Activated CD4-positive, alpha-beta memory T cell treated with anti-CD3 and anti-CD28 coated beads for 36 hours (primary cell): ENCODE measurements at regions not wholly inside any gene's neighbourhood (a gene's known extent, or its start where the extent isn't known, plus 50 kb on each side); places are given as distances from the start of the nearest gene placed in this dataset.
"Not testable (repeated sequence)": the region's sequence is repeated elsewhere in the genome, so short reads cannot be mapped to it uniquely, and the experiment has no call there.

Source experiments
- CTCF ChIA-PET: fragments of 350-600 bp; sonication (Branson Sonifier 250); formaldehyde crosslinking; loops from one replicate; lab custom pipeline; 2021; ENCODE audit warnings: antibody characterized with exemption, inconsistent platforms; lab: Charles Lee
- POLR2A ChIA-PET: fragments of 350-600 bp; sonication (Branson Sonifier 250); formaldehyde crosslinking; loops from one replicate; lab custom pipeline; 2021; ENCODE audit warnings: antibody characterized with exemption; lab: Charles Lee
- DNase-seq: peaks from one replicate; pipeline ENCODE4 v3.0.0-alpha.2; 2020
- H3K27ac Mint-ChIP-seq: one replicate; pipeline ENCODE4 v1.8.0; 2021; ENCODE audit warnings: mixed read lengths
- H3K27me3 Mint-ChIP-seq: one replicate; pipeline ENCODE4 v1.8.0; 2021; ENCODE audit warnings: mixed read lengths
- H3K36me3 Mint-ChIP-seq: one replicate; pipeline ENCODE4 v1.8.0; 2021; ENCODE audit warnings: mixed read lengths
- H3K4me1 Mint-ChIP-seq: one replicate; pipeline ENCODE4 v1.8.0; 2021; ENCODE audit warnings: low read depth, mixed read lengths
- H3K4me3 Mint-ChIP-seq: one replicate; pipeline ENCODE4 v1.8.0; 2021; ENCODE audit warnings: mild to moderate bottlenecking, mixed read lengths
- H3K9me3 Mint-ChIP-seq: one replicate; pipeline ENCODE4 v1.8.0; 2021; ENCODE audit warnings: mixed read lengths
- intact Hi-C: fragments of 100-400 bp; cut with micrococcal nuclease; formaldehyde crosslinking; loops from one replicate; pipeline ENCODE4 v1.15.1; 2023

GRCh38 chr5:66276986-66277385 lies 132.9 kb downstream of the SREK1 start:
- DNase-seq = no peak
- H3K9me3 Mint-ChIP-seq = no peaks in the 10 kb centered on the region
- no peak overlapping the region for H3K27ac Mint-ChIP-seq
- ChIA-PET POLR2A (no interaction called here), CTCF (no interaction called here)
- peaks cover 24% of the 10 kb centered on the region for H3K27me3 Mint-ChIP-seq
- intact Hi-C loops = no loop called here
- no peaks in the 10 kb centered on the region for H3K4me1 Mint-ChIP-seq
- H3K4me3 Mint-ChIP-seq = no peak overlapping the region
- H3K36me3 Mint-ChIP-seq = no peaks in the 10 kb centered on the region

- no peak overlapping the region for H3K4me3 Mint-ChIP-seq
- ChIA-PET POLR2A (no interaction called here), CTCF (interaction anchor here (0.7 kb wide), 1 partner anchor 28 kb away, joined by 3 read pairs; no protein-coding TSS in a partner anchor)
- no peaks in the 10 kb centered on the region for H3K4me1 Mint-ChIP-seq
- peaks cover 24% of the 10 kb centered on the region for H3K27me3 Mint-ChIP-seq
- no peak overlapping the region for H3K27ac Mint-ChIP-seq
- no peak for DNase-seq
- no peaks in the 10 kb centered on the region for H3K9me3 Mint-ChIP-seq
- no peaks in the 10 kb centered on the region for H3K36me3 Mint-ChIP-seq
- intact Hi-C loops = no loop called here
Measured at GRCh38 chr5:66277981-66278380, 133.9 kb downstream of the SREK1 start.

- H3K4me1 Mint-ChIP-seq = no peaks in the 10 kb centered on the region
- CTCF ChIA-PET = no interaction called here
Measured at GRCh38 chr5:66281294-66281693, 137.2 kb downstream of the SREK1 start.

GRCh38 chr5:66284588-66285342 lies 140.7 kb downstream of the SREK1 start:
- ChIA-PET POLR2A (no interaction called here), CTCF (no interaction called here)
- peaks cover 4% of the 10 kb centered on the region for H3K27me3 Mint-ChIP-seq
- intact Hi-C loops = no loop called here
- no peaks in the 10 kb centered on the region for H3K4me1 Mint-ChIP-seq
- no peaks in the 10 kb centered on the region for H3K36me3 Mint-ChIP-seq
- no peaks in the 10 kb centered on the region for H3K9me3 Mint-ChIP-seq
- no peak overlapping the region for H3K4me3 Mint-ChIP-seq
- DNase-seq = no peak
- no peak overlapping the region for H3K27ac Mint-ChIP-seq

More at GRCh38 chr5:66281294-66281693, 137.2 kb downstream of the SREK1 start:
- intact Hi-C loops = no loop called here
- DNase-seq = no peak
- Mint-ChIP-seq H3K36me3 (no peaks in the 10 kb centered on the region), H3K9me3 (no peaks in the 10 kb centered on the region), H3K4me3 (no peak overlapping the region), H3K27ac (no peak overlapping the region), H3K27me3 (peaks cover 19% of the 10 kb centered on the region)
- POLR2A ChIA-PET = no interaction called here

- no peaks in the 10 kb centered on the region for H3K36me3 Mint-ChIP-seq
- ChIA-PET CTCF (interaction anchor here (0.7 kb wide), 1 partner anchor 64 kb away, joined by 3 read pairs; no protein-coding TSS in a partner anchor), POLR2A (no interaction called here)
- DNase-seq = no peak
- H3K4me1 Mint-ChIP-seq = no peaks in the 10 kb centered on the region
- peaks cover 4% of the 10 kb centered on the region for H3K27me3 Mint-ChIP-seq
- H3K9me3 Mint-ChIP-seq = no peaks in the 10 kb centered on the region
- no peak overlapping the region for H3K4me3 Mint-ChIP-seq
- no peak overlapping the region for H3K27ac Mint-ChIP-seq
- intact Hi-C loops = no loop called here
Measured at GRCh38 chr5:66285343-66285922, 141.3 kb downstream of the SREK1 start.

GRCh38 chr5:66291771-66292170 lies 147.7 kb downstream of the SREK1 start:
- intact Hi-C loops = no loop called here
- H3K9me3 Mint-ChIP-seq = no peaks in the 10 kb centered on the region
- no peaks in the 10 kb centered on the region for H3K36me3 Mint-ChIP-seq
- ChIA-PET CTCF (no interaction called here), POLR2A (no interaction called here)
- H3K4me3 Mint-ChIP-seq = no peak overlapping the region
- no peak for DNase-seq
- H3K27me3 Mint-ChIP-seq = peaks cover 8% of the 10 kb centered on the region
- no peak overlapping the region for H3K27ac Mint-ChIP-seq
- no peaks in the 10 kb centered on the region for H3K4me1 Mint-ChIP-seq

GRCh38 chr5:66293851-66294250 lies 149.8 kb downstream of the SREK1 start:
- intact Hi-C loops, H3K9me3 Mint-ChIP-seq, H3K4me3 Mint-ChIP-seq, H3K27me3 Mint-ChIP-seq, H3K27ac Mint-ChIP-seq, DNase-seq, CTCF ChIA-PET, POLR2A ChIA-PET, H3K36me3 Mint-ChIP-seq, H3K4me1 Mint-ChIP-seq: not testable (repeated sequence)

- no peaks in the 10 kb centered on the region for H3K4me1 Mint-ChIP-seq
- DNase-seq = no peak
- ChIA-PET POLR2A (no interaction called here), CTCF (interaction anchor here (0.6 to 2.1 kb wide), 3 partner anchors 9 to 583 kb away, joined by 3 to 13 read pairs (median 4); no protein-coding TSS in a partner anchor)
- H3K36me3 Mint-ChIP-seq = no peaks in the 10 kb centered on the region
- no peaks in the 10 kb centered on the region for H3K9me3 Mint-ChIP-seq
- no peak overlapping the region for H3K27ac Mint-ChIP-seq
- H3K27me3 Mint-ChIP-seq = peaks cover 3% of the 10 kb centered on the region
- H3K4me3 Mint-ChIP-seq = no peak overlapping the region
- intact Hi-C loops = no loop called here
Measured at GRCh38 chr5:66299463-66299862, 155.4 kb downstream of the SREK1 start.

GRCh38 chr5:66302344-66302743 lies 158.2 kb downstream of the SREK1 start:
- DNase-seq = no peak
- Mint-ChIP-seq H3K4me3 (no peak overlapping the region), H3K9me3 (no peaks in the 10 kb centered on the region), H3K36me3 (no peaks in the 10 kb centered on the region), H3K4me1 (peaks cover under 1% of the 10 kb centered on the region), H3K27me3 (peaks cover 12% of the 10 kb centered on the region), H3K27ac (no peak overlapping the region)
- POLR2A ChIA-PET = no interaction called here
- intact Hi-C loops = loop anchor here (10.0 kb wide), 1 partner anchor 128 kb away; no protein-coding TSS in a partner anchor
- CTCF ChIA-PET = interaction anchor here (0.9 kb wide), 1 partner anchor 27 kb away, joined by 3 read pairs; no protein-coding TSS in a partner anchor

GRCh38 chr5:66306105-66306843 lies 162.2 kb downstream of the SREK1 start:
- ChIA-PET POLR2A (interaction anchor here (1.5 kb wide), 1 partner anchor 451 kb away, joined by 3 read pairs; no protein-coding TSS in a partner anchor), CTCF (interaction anchor here (0.6 to 5.1 kb wide), 73 partner anchors 8 to 936 kb away, joined by 3 to 100 read pairs (median 4); no protein-coding TSS in a partner anchor)
- H3K9me3 Mint-ChIP-seq = peaks cover 2% of the 10 kb centered on the region
- no peak overlapping the region for H3K27ac Mint-ChIP-seq
- intact Hi-C loops = loop anchor here (1.0 to 10.0 kb wide), 4 partner anchors 131 to 901 kb away; no protein-coding TSS in a partner anchor
- peaks cover 10% of the 10 kb centered on the region for H3K27me3 Mint-ChIP-seq
- H3K36me3 Mint-ChIP-seq = no peaks in the 10 kb centered on the region
- peak; percentile 45 for DNase-seq
- H3K4me1 Mint-ChIP-seq = peaks cover 3% of the 10 kb centered on the region
- H3K4me3 Mint-ChIP-seq = no peak overlapping the region

GRCh38 chr5:66306844-66307315 lies 162.8 kb downstream of the SREK1 start:
- no peak overlapping the region for H3K27ac Mint-ChIP-seq
- intact Hi-C loops = loop anchor here (1.0 to 10.0 kb wide), 6 partner anchors 132 to 900 kb away; no protein-coding TSS in a partner anchor
- peaks cover 3% of the 10 kb centered on the region for H3K9me3 Mint-ChIP-seq
- no peak overlapping the region for H3K4me3 Mint-ChIP-seq
- no peak for DNase-seq
- H3K27me3 Mint-ChIP-seq = peaks cover 8% of the 10 kb centered on the region
- H3K4me1 Mint-ChIP-seq = peaks cover 3% of the 10 kb centered on the region
- ChIA-PET CTCF (interaction anchor here (0.6 to 5.1 kb wide), 59 partner anchors 8 to 936 kb away, joined by 3 to 100 read pairs (median 4); no protein-coding TSS in a partner anchor), POLR2A (interaction anchor here (1.5 kb wide), 1 partner anchor 450 kb away, joined by 3 read pairs; no protein-coding TSS in a partner anchor)
- H3K36me3 Mint-ChIP-seq = no peaks in the 10 kb centered on the region
